Stimulated activated CD8-positive, alpha-beta memory T cell treated with anti-CD3 and anti-CD28 coated beads, Interleukin-15, amount 100 ng/mL, for 48 hours (primary cell): ENCODE measurements at regions not wholly inside any gene's neighbourhood (a gene's known extent, or its start where the extent isn't known, plus 50 kb on each side); places are given as distances from the start of the nearest gene placed in this dataset.
"Not testable (repeated sequence)": the region's sequence is repeated elsewhere in the genome, so short reads cannot be mapped to it uniquely, and the experiment has no call there.

ENCODE experiments used
- DNase-seq, 2 donors: peaks; one replicate each; pipeline ENCODE4 v3.0.0-alpha.2; 2020; ENCODE audit warnings: low read depth in 2 of 2

DNA sequence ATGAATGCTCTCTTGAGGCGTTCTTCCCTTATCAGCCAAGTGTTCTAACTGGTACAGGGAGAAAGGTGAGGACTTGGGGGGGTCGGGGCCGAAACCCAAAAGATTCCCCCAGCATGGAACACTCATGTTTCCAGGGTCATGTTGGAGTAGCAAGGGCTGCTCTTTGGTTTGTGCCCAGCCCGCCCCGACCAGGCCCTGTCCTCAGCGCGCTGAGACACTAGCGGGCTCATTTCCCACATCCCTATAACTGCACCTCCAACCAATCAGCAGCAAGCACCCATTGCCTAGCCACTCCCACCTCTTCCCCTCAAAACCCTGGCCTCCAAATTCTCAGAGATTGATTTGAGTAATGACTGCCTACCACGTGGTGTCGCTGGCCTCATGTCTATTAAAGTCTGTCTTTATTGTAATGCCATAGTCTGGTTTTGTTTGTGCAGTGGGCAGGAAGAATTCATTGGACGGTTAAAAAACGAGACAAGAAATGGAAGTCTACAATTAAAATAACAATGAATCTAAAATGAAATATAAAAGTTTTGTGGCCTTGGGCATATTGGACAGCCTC lies 1928.4 kb downstream of the STIM2 start:
- no peak for DNase-seq

GRCh38 chr4:28792917-28793597 lies 1927.1 kb upstream of the PCDH7 start:
- no peak for DNase-seq

GRCh38 chr4:28799696-28800095 lies 1920.5 kb upstream of the PCDH7 start:
- DNase-seq, result no peak

GRCh38 chr4:28811025-28811424 lies 1909.1 kb upstream of the PCDH7 start:
- no peak for DNase-seq

GRCh38 chr4:28822163-28822562 lies 1898.0 kb upstream of the PCDH7 start:
- no peak for DNase-seq

DNA sequence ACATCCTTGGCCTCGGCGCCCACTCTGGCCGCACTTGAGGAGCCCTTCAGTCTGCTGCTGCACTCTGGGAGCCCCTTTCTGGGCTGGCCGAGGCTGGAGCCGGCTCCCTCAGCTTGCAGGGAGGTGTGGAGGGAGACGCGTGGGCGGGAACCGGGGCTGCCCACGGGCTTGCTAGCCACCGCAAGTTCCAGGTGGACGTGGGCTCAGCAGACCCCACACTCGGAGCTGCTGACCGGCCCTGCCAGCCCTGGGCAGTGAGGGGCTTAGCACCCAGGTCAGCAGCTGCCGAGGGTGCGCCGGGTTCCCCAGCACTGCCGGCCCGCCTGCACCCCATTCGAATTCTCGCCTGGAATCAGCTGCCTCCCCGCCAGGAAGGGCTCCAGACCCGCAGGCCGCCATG lies 1892.3 kb upstream of the PCDH7 start:
- no peak for DNase-seq

GRCh38 chr4:28831867-28832266 lies 1888.3 kb upstream of the PCDH7 start:
- no peak for DNase-seq

DNA sequence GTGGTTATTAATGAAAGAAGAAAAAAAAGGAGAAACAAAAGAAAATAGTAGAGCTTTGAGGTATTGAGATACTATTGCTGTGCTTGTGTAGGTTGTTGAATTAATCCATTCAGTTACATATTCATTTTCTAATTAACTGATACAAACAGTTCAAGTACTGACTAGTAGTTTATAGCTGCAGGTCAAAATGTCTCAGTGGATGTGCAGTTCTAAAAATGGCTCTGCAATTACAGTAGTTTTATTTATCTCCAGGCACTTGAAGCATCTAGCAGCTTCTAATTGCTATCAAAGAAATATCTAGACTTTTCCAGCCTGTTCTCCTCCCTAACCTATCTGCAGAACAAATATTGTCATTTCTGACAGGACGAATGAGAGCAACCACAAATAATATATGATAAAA lies 1887.7 kb upstream of the PCDH7 start:
- no peak for DNase-seq

GRCh38 chr4:28834120-28834519 lies 1886.0 kb upstream of the PCDH7 start:
- DNase-seq, result no peak

DNA sequence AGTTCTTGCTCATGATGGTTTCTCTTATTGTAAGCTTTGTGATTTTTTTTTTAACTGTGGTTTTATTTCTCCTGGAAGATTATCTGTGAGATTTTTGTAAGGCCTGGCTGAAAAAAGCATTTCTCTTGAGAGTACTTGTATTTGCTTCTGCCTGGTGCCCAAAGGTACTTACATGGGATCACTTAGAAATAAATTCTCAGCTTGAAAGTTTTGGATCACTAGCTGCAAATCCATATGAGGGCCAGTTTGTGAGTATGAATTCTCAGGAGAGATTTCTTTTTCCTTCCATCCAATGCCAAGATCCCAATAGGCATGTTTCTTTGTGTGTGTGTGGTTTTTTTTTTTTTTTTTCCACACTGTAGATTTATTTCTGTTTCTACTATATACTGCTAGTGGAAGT lies 1884.7 kb upstream of the PCDH7 start:
- no peak for DNase-seq

DNA sequence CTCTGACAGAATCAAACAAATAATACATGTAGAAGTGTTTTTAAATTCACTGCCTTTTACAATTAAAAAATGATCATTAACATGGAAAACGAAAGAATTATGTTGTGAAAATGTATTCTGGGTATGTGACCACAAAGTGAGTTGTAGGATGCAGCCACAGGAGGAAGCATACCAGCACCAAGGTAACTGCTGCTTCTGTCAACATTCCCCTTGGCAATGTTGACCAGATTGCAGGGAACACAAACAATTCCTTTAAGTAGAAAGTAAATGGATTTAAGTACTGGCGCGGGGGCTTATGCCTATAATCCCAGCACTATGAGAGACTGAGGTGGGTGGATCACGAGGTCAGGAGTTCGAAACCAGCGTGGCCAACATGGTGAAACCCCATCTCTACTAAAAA lies 1877.9 kb upstream of the PCDH7 start:
- no peak for DNase-seq

- no peak for DNase-seq
Measured at GRCh38 chr4:28845158-28845557, 1875.0 kb upstream of the PCDH7 start.

GRCh38 chr4:28857028-28857427 lies 1863.1 kb upstream of the PCDH7 start:
- DNase-seq, result not testable (repeated sequence)

DNA sequence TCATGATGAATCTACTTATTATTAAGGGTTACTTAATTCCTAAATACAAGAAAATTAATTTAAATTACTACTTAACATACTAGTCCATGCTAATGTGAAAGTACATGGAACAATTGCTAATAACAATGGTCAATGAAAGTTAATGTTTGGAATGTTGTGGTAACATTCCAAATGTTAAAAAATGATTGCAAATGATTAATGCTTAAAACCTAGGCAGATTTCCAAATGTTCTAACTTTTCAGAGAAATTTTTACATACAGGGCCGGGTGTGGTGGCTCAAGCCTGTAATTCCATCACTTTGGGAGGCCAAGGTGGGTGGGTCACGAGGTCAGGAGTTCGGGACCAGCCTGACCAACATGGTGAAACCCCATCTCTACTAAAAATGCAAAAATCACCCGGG lies 1851.3 kb upstream of the PCDH7 start:
- DNase-seq, result no peak

DNA sequence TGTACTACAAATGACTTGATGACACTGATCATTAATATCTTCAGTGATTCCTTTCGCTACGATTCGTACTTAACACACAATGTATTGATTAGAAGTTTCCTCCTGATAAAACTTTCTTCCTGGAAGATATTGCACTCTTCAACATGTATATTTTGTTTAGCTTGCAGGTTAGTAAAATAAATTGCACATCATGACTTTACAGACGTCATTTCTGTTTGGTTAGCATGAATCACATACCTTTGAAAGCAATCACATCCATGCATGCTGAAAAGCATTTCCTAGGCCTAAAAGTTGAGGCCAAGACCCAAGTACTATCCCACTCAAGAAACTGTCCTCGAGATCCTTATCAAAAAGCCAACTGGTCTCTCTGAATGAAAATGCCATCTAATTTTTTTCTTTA lies 1841.0 kb upstream of the PCDH7 start:
- DNase-seq, result no peak

DNA sequence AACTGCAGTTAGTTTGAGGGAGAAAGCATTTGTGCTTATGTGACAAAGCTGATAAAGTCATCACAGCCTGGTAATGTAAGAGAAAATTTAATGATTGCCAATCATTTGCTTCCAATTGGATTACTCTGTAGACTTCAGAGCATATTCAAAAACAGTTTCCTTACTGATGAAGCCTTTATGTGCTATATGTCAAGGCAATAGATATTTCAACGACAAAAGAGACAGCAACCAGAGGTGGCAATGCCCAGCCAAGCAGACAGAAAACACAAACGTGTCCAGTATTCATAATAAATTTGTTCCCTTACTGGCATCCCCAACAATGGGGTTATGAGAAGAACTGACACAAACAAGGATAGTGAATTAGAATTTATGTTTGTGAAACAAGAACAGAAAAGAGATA lies 1840.3 kb upstream of the PCDH7 start:
- DNase-seq, result no peak

GRCh38 chr4:28883211-28883610 lies 1837.0 kb upstream of the PCDH7 start:
- no peak for DNase-seq

DNA sequence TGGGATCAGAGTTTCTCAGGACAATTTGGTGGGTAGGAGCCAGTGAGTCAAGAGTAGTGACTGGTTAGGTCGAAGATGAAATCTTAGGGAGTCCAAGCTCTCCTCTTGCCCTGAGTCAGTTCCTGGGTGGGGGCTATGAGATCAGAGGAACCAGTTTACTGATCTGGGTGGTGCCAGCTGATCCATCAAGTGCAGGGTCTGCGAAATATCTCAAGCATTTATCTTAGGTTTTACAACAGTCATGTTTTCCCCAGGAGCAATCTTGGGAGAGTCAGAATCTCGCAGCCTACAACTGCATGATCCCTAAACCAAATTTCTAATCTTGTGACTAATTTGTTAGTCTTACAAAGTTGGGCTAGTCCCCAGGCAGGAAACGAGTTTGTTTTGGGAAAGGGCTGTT lies 1833.2 kb upstream of the PCDH7 start:
- DNase-seq, result no peak

- DNase-seq, result no peak
Measured at GRCh38 chr4:28890949-28891775, 1829.0 kb upstream of the PCDH7 start.

GRCh38 chr4:28913466-28913865 lies 1806.7 kb upstream of the PCDH7 start:
- DNase-seq, result no peak

DNA sequence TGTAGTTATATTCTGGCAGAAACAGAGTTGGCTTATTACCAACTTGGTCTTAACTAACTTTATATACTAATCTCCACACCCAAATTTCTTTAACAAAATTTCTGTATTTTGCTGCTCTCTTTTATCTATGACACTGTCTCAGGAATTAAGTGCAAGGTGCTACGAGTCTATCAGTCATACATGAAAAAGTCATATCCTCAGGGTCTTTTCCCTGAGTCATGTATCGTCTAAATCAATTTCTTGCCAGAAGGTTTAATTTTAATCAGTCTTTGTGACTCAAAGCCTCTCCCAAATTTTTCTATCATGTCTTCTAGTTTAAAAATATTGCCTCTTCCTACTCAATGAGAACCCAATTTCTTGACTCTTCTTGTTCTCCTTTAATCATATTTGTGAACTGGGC lies 1803.6 kb upstream of the PCDH7 start:
- DNase-seq, result no peak

DNA sequence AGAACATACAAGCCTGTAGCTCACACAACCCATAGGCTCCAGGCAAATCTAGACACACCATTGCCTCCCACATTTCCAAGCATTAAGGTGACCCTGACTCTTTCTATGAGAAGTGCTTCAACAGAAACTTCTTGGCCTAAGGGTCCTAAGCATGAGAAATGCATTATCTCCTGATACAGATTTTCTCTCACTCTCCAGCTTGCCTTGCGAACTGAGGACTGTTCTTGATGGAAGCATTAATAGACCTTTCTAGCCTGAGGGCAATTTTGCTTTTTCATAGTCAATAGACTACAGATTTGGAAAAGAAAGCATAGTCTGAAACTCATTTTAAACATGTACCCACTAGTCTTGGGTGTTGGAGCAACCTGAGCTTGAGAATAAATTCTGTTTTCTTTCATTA lies 1801.3 kb upstream of the PCDH7 start:
- DNase-seq, result no peak

GRCh38 chr4:28921886-28922285 lies 1798.3 kb upstream of the PCDH7 start:
- DNase-seq, result no peak
